ENCODE measurements at regions not wholly inside any gene's neighbourhood (a gene's known extent, or its start where the extent isn't known, plus 50 kb on each side); places are given as distances from the start of the nearest gene placed in this dataset.

DNA sequence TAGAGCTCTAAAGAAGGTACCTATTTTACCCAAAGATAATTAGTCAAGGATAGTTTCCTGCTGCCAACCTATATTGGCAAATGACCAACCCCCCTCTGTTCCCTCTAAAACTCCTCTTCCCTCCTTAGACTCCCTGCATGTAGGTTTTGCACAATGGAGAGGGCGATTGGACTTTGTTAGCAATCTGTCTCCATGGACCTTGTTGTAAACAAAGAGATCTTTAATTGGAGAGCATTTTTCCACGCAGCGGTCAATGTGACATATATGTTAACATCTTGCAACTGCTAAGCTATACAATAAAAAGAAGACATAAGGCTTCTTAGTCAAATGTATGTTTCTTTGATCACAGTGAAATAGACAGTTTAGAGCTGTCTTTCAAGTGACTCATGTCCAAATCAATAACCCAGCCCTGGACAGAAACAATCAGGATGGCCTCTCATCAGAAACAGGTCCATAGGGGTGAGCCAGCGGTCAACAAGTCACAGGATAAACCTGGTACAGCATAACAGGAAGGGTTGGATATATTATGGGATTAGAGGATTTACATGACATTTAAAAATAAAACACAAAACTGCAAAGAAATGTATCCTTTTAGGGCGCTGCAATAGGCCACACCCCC is 69.7 kb upstream of the UBL3 start:
- no peak for DNase-seq (ENCODE audit: low spot score)
- TF ChIP-seq, protein P1, sequence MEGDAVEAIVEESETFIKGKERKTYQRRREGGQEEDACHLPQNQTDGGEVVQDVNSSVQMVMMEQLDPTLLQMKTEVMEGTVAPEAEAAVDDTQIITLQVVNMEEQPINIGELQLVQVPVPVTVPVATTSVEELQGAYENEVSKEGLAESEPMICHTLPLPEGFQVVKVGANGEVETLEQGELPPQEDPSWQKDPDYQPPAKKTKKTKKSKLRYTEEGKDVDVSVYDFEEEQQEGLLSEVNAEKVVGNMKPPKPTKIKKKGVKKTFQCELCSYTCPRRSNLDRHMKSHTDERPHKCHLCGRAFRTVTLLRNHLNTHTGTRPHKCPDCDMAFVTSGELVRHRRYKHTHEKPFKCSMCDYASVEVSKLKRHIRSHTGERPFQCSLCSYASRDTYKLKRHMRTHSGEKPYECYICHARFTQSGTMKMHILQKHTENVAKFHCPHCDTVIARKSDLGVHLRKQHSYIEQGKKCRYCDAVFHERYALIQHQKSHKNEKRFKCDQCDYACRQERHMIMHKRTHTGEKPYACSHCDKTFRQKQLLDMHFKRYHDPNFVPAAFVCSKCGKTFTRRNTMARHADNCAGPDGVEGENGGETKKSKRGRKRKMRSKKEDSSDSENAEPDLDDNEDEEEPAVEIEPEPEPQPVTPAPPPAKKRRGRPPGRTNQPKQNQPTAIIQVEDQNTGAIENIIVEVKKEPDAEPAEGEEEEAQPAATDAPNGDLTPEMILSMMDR (IDR thresholded peaks at IDR 0.05; ENCODE audit: extremely low read depth, insufficient read depth, missing control alignments): no peak
- in situ Hi-C loops (cut with MboI; ENCODE audit: low pct_unique_long_range_greater_than_20kb, low sequenced_read_pairs, unreplicated experiment): no loop called here

DNA sequence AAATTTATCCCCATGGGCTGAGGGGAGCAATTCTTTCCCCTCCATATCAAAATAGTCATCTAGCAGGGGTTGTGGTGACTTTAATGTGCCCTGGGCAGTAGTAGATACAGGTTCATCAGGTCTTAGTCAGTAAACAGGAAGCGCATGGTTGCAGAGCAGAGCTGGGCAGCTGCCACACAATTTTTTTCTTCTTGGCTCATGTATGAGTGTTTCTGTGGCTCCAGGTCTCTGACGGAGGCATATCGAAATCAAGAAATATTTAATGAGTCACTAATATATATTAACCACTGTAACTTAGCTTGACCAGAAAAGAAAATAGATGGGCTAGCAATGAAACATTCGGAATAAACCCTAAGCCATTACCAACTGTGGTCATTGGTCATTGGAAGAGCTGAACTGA is 68.4 kb upstream of the UBL3 start:
- no peak for DNase-seq (ENCODE audit: low spot score)
- TF ChIP-seq, protein P1 (IDR thresholded peaks at IDR 0.05; ENCODE audit: extremely low read depth, insufficient read depth, missing control alignments): no peak
- in situ Hi-C loops (cut with MboI; ENCODE audit: low pct_unique_long_range_greater_than_20kb, low sequenced_read_pairs, unreplicated experiment): no loop called here

DNA sequence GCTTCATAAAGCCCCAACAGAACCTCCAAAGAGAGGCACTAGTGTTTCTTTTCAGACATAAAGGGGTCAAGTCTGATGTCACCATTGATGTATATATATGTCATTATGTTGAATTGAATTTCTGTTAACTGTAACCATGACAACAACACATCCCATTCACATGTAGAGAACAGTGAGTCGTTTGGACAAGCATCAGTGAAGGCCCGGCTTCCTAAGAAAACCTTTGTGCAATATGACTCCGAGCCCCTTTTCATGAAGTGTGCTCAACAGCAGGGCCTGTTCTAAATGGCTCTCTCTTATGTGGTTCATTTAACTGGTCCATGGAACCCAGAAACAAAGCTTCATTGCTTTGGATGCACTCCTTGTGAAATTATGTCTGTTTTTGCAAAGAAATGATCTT is 67.2 kb upstream of the UBL3 start:
- in situ Hi-C loops (cut with MboI; ENCODE audit: low pct_unique_long_range_greater_than_20kb, low sequenced_read_pairs, unreplicated experiment): no loop called here
- TF ChIP-seq, protein P1 (IDR thresholded peaks at IDR 0.05; ENCODE audit: extremely low read depth, insufficient read depth, missing control alignments): no peak
- no peak for DNase-seq (ENCODE audit: low spot score)

DNA sequence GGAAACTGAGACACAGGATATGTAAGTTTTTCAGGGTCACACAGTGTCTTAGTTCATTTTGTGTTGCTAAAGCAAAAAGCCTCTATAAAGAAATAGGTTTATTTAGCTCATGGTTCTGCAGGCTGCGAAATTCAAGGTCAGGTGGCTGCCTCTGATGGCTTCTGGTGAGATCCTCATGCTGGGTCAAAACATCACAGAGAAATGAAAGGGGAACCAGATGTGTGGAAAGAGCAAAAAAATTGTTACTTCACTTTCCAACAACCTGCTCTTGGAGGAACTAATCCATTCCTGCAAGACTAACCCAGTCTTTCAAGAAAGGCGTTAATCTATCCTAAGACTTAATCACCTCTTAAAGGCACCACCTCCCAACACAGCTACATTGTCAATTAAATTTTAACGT is 64.2 kb upstream of the UBL3 start:
- TF ChIP-seq, protein P1 (IDR thresholded peaks at IDR 0.05; ENCODE audit: extremely low read depth, insufficient read depth, missing control alignments): no peak

DNA sequence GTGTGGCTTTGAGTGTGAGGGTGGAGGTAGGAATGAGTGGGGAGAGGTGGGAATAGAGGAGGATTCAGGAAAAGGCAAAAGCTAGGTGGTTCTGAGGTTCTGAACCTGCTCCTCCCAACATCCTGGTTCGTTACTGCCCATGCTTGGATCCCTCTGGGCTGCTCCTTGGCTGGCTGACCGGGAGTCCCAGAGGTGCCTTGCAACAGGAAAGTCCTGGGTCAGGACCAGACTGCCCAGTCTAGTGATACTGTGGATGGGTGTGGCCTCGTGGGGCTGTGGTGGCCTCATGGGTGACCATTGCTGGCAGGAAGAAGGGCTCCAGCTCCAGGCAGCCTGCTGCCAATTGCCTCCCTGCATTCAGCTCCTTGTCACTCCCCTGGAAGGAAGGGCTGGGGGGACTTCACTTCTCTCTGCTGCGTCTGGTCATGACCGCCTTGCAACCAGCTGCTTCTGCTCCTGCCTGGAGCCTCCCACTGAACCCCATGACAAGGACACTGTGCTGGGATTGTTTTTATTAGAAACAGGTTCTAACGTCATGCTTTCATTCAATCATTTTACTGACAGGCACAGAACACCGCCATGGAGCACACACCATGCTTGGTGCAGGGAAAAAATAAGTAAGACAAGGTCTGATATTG is 61.5 kb upstream of the UBL3 start:
- in situ Hi-C loops (cut with MboI; ENCODE audit: low pct_unique_long_range_greater_than_20kb, low sequenced_read_pairs, unreplicated experiment): no loop called here
- no peak for DNase-seq (ENCODE audit: low spot score)
- TF ChIP-seq, protein P1 (IDR thresholded peaks at IDR 0.05; ENCODE audit: extremely low read depth, insufficient read depth, missing control alignments): no peak

More for the DNA sequence above, 64.2 kb upstream of the UBL3 start:
- in situ Hi-C loops (cut with MboI; ENCODE audit: low pct_unique_long_range_greater_than_20kb, low sequenced_read_pairs, unreplicated experiment): no loop called here
- DNase-seq (ENCODE audit: low spot score): no peak

DNA sequence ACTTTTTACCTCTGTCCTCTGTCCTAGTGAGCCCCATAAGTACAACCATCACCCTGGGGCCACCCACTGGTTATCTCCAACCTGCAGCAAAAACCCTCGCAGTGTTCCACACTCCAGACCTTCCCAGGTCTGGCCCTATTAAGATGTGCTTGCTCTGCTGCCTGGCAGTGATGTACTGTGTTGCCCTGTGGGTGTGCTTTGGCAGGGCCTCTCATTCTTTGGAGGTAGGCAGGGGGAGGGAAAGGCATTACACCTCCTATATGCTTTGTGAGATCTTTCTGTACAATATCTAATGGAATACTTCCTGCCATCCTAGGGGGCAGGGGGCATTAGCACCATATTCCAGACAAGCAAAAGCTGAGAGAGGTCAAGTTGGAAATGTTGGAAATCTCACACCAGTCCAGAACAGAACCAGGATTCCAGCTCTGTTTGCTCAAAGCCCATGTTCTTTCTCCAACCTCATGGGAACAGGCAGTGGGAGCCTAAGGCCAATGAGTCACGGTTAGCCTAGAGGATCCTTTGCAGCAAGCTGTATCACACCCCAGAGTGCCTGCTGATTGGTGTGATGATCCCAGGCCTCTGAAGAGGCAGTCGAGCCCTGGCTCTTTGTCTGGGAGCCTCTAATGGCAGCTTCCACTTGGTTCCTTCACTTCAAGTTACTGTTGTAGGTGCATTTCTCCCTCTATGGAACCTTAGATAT is 59.7 kb upstream of the UBL3 start:
- TF ChIP-seq, protein P1 (IDR thresholded peaks at IDR 0.05; ENCODE audit: extremely low read depth, insufficient read depth, missing control alignments): no peak
- no peak for DNase-seq (ENCODE audit: low spot score)
- in situ Hi-C loops (cut with MboI; ENCODE audit: low pct_unique_long_range_greater_than_20kb, low sequenced_read_pairs, unreplicated experiment): no loop called here

Measured in GM13977 (cell line).